Heart left ventricle (tissue), 16 donors: ENCODE measurements at regions not wholly inside any gene's neighbourhood (a gene's known extent, or its start where the extent isn't known, plus 50 kb on each side); places are given as distances from the start of the nearest gene placed in this dataset.
"Not testable (repeated sequence)": the region's sequence is repeated elsewhere in the genome, so short reads cannot be mapped to it uniquely, and the experiment has no call there.

Experiments used
- ATAC-seq, 4 donors: fragments of 200-7000 bp; cut with Tn5 transposase; one replicate each; pipeline ENCODE4 v1.9.1; 2020 to 2022; ENCODE audit warnings: moderate library complexity in 4 of 4, mild to moderate bottlenecking in 3 of 4, moderate number of reproducible peaks in 1 of 4
- DNase-seq, 5 donors: peaks; one replicate each; pipeline ENCODE4 v3.0.0-alpha.2; 2020
- H3K27ac ChIP-seq, 12 donors: fragments of 200-600 bp; sonication (generic) in 4 of 12; one replicate each; pipeline versions ENCODE4 v1.5.0 to v1.8.0; 2016 to 2022; ENCODE audit warnings: mild to moderate bottlenecking in 2 of 12
- H3K27me3 ChIP-seq, 9 donors: fragments of 200-600 bp; sonication (generic) in 2 of 9; one replicate each; pipeline versions ENCODE4 v1.5.1 to v1.8.0; 2016 to 2022; ENCODE audit warnings: mild to moderate bottlenecking in 3 of 9
- H3K36me3 ChIP-seq, 9 donors: fragments of 200-600 bp; sonication (generic) in 2 of 9; one replicate each; pipeline versions ENCODE4 v1.5.0 to v1.8.0; 2018 to 2022; ENCODE audit warnings: mild to moderate bottlenecking in 2 of 9
- H3K4me1 ChIP-seq, 12 donors: fragments of 200-600 bp; sonication (generic) in 4 of 12; one replicate each; pipeline versions ENCODE4 v1.5.0 to v1.8.0; 2016 to 2022; ENCODE audit warnings: mild to moderate bottlenecking in 3 of 12
- H3K4me3 ChIP-seq, 12 donors: fragments of 200-600 bp; sonication (generic) in 4 of 12; one replicate each; pipeline versions ENCODE4 v1.5.0 to v1.8.0; 2017 to 2022; ENCODE audit warnings: mild to moderate bottlenecking in 9 of 12, moderate library complexity in 4 of 12
- H3K9me3 ChIP-seq, 12 donors: fragments of 200-600 bp; sonication (generic) in 4 of 12; one replicate each; pipeline versions ENCODE4 v1.5.0 to v1.8.0; 2016 to 2022; ENCODE audit warnings: mild to moderate bottlenecking in 1 of 12
- CTCF ChIP-seq, 12 donors: fragments of 200-600 bp; sonication (generic) in 4 of 12; IDR thresholded peaks; one replicate each; pipeline versions ENCODE4 v1.5.0 to v1.8.0; 2018 to 2022; ENCODE audit warnings: antibody characterized with exemption in 12 of 12, mild to moderate bottlenecking in 5 of 12
- POLR2A ChIP-seq, 2 donors: fragments of 450-650 bp; IDR thresholded peaks; one replicate each; pipeline ENCODE4 v1.6.1; 2017; ENCODE audit warnings: antibody characterized with exemption in 2 of 2, mild to moderate bottlenecking in 2 of 2, moderate library complexity in 2 of 2
- whole genome bisulfite sequencing, 4 donors: extraction: QIAGEN DNeasy Blood & Tissue Kit in 2 of 4; methylation state at CpG; one replicate each; pipeline versions ENCODE4 v1.1.5 to v1.1.7; 2013 to 2018; 5-methylcytosine and 5-hydroxymethylcytosine counted together
- intact Hi-C, 10 donors: fragments of 100-400 bp; cut with DNase I; formaldehyde crosslinking; loops; one replicate each; pipeline versions ENCODE4 v1.11.1 to v1.14.2; 2022
- donor health status: ischemic (EF 13 %, LVEDD 7.1; RV severe dilation, severe dysfunction).
- donor health status: healthy with polysubstance abuse.
- donor health status: DM: no; HTN: yes; CAD: no.
- donor health status: DM: no; HTN: no; CAD: no.
- donor health status: ischemic (EF 25% LVEDD 6.9; RV normal size, moderate dysfunction).
- donor health status: ischemic (EF 25% LVEDD 5.7; RV mildly dilated, moderate dysfunction).
- donor health status: healthy.
- donor health status: DM: yes; HTN: yes; CAD: no.
- donor health status: ischemic (EF 35%, LVEDD 5.7; RV mildly dilated, moderate dysfunction).
- donor health status: nonischemic (EF 11% LVEDD 7.7; RV severe dilation, severe dysfunction).
- donor health status: DM: yes; HTN: yes; CAD: no.
- donor health status: PGD.
- donor health status: ischemic (EF 29% LVEDD 5.4; RV normal size, mild dysfunction).
- donor health status: nonischemic (EF 23%, LVEDD 6.1; RV moderate dilation, normal function).

- Histone ChIP-seq H3K4me1 (peaks cover 0 to 7% (median 0%) of the 10 kb centered on the region in 12 donors), H3K27me3 (no peaks in the 10 kb centered on the region), H3K4me3 (no peak overlapping the region), H3K36me3 (no peaks in the 10 kb centered on the region), H3K27ac (no peak overlapping the region), H3K9me3 (no peaks in the 10 kb centered on the region)
- TF ChIP-seq CTCF (IDR thresholded peaks at IDR 0.05) (no peak), POLR2A (IDR thresholded peaks at IDR 0.05) (no peak)
- WGBS, 4 donors: 59 to 65% (median 63%) methylated on average over 1 of the region's 1 CpG
- intact Hi-C loops: no loop called here
- no peak for DNase-seq
- ATAC-seq: no peak
These were observed 93.5 kb upstream of the TACR1 start for GRCh38 chr2:75292826-75293225.

- DNase-seq (no peak), ATAC-seq (no peak)
- intact Hi-C loops: no loop called here
- no peaks in the 10 kb centered on the region for H3K36me3 ChIP-seq
- no peak overlapping the region for H3K27ac ChIP-seq
- H3K4me3 ChIP-seq: no peak overlapping the region
- H3K9me3 ChIP-seq: no peaks in the 10 kb centered on the region
- 54 to 58% (median 56%) methylated on average over 2 of the region's 2 CpGs for WGBS, 4 donors
- H3K4me1 ChIP-seq: peaks cover 0 to 12% (median 0%) of the 10 kb centered on the region in 12 donors
- TF ChIP-seq CTCF (IDR thresholded peaks at IDR 0.05) (peak in 4 of 12 donors; percentile 12 to 28 (median 19)), POLR2A (IDR thresholded peaks at IDR 0.05) (no peak)
- H3K27me3 ChIP-seq: peaks cover 0 to 5% (median 0%) of the 10 kb centered on the region in 9 donors
These were observed 91.4 kb upstream of the TACR1 start for GRCh38 chr2:75290600-75291150.

GRCh38 chr2:75289771-75290170, 90.5 kb upstream of the TACR1 start:
- Histone ChIP-seq H3K4me1 (peaks cover 0 to 12% (median 0%) of the 10 kb centered on the region in 12 donors), H3K27me3 (peaks cover 0 to 5% (median 0%) of the 10 kb centered on the region in 9 donors), H3K27ac (no peak overlapping the region), H3K9me3 (no peaks in the 10 kb centered on the region), H3K36me3 (no peaks in the 10 kb centered on the region), H3K4me3 (no peak overlapping the region)
- intact Hi-C loops: no loop called here
- TF ChIP-seq POLR2A (IDR thresholded peaks at IDR 0.05) (no peak), CTCF (IDR thresholded peaks at IDR 0.05) (no peak)
- ATAC-seq (no peak), DNase-seq (no peak)
- 82 to 92% (median 88%) methylated on average over 3 of the region's 3 CpGs for WGBS, 4 donors

- H3K27me3 ChIP-seq, H3K9me3 ChIP-seq, DNase-seq, H3K4me3 ChIP-seq, intact Hi-C loops, H3K27ac ChIP-seq, H3K36me3 ChIP-seq, ATAC-seq: not testable (repeated sequence)
- peaks cover 0 to 12% (median 0%) of the 10 kb centered on the region in 12 donors for H3K4me1 ChIP-seq
- WGBS, 4 donors: 83 to 94% (median 85%) methylated on average over 7 of the region's 7 CpGs
These were observed 89.9 kb upstream of the TACR1 start for GRCh38 chr2:75289178-75289577.

- Histone ChIP-seq H3K4me1 (peaks cover 0 to 12% (median 0%) of the 10 kb centered on the region in 12 donors), H3K9me3 (no peaks in the 10 kb centered on the region), H3K27ac (no peak overlapping the region), H3K36me3 (no peaks in the 10 kb centered on the region), H3K27me3 (peaks cover 0 to 5% (median 0%) of the 10 kb centered on the region in 9 donors), H3K4me3 (no peak overlapping the region)
- intact Hi-C loops: no loop called here
- DNase-seq (no peak), ATAC-seq (no peak)
- TF ChIP-seq CTCF (IDR thresholded peaks at IDR 0.05) (no peak), POLR2A (IDR thresholded peaks at IDR 0.05) (no peak)
These were observed 89.4 kb upstream of the TACR1 start for GRCh38 chr2:75288760-75289159.
